GM12872 (cell line): ENCODE measurements at regions not wholly inside any gene's neighbourhood (a gene's known extent, or its start where the extent isn't known, plus 50 kb on each side); places are given as distances from the start of the nearest gene placed in this dataset.
A peak's percentile ranks its signal among the peaks of the same experiment; 100 is the strongest.

Experiments used
- TF ChIP-seq, protein P1 (sequence below): IDR thresholded peaks from 3 replicates; pipeline ENCODE4 v1.5.1; 2011; ENCODE audit warnings: low read depth, mild to moderate bottlenecking, low read length, moderate library complexity; ENCODE audit not compliant: insufficient read depth

DNA sequence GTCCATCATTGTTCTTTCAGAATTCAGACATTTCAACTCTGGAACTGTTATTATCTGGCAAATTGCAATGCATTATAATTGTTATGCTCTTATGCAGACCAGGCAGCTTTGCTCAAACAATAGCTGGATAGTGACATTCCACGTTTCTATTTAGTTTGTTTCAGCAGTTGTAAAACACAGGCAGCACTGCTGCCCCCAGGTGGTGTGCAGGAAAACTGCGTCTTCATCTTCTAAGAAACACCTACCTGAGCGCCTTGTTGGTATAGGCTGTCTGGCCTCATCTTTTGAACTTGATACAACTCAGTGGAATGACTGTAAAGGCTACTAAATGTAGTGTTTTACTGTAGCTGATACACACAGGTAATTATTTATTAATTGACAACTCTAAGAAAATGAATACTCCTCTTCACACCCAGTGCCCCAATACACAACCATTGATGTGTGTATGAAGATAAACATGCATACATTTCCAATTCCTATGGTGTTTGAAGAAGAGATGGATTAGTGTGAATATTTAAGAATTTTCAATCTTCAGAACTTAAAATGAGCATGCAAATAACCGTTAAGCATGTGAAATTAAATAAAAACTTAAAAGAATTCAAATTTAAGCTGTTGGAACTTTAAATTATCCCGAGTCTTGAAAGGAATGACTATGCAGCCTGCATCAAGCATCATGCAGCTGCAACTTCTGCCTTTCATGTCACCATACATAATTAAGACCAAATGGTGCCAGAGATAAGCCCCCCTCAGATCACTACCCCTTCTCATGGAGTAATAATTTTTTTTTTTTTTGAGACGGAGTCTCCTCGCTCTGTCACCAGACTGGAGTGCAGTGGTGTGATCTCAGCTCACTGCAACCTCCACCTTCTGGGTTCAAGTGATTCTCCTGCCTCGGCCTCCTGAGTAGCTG, 85.6 kb downstream of the CD8B2 start:
- TF ChIP-seq, protein P1, sequence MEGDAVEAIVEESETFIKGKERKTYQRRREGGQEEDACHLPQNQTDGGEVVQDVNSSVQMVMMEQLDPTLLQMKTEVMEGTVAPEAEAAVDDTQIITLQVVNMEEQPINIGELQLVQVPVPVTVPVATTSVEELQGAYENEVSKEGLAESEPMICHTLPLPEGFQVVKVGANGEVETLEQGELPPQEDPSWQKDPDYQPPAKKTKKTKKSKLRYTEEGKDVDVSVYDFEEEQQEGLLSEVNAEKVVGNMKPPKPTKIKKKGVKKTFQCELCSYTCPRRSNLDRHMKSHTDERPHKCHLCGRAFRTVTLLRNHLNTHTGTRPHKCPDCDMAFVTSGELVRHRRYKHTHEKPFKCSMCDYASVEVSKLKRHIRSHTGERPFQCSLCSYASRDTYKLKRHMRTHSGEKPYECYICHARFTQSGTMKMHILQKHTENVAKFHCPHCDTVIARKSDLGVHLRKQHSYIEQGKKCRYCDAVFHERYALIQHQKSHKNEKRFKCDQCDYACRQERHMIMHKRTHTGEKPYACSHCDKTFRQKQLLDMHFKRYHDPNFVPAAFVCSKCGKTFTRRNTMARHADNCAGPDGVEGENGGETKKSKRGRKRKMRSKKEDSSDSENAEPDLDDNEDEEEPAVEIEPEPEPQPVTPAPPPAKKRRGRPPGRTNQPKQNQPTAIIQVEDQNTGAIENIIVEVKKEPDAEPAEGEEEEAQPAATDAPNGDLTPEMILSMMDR: peak; percentile 67

DNA sequence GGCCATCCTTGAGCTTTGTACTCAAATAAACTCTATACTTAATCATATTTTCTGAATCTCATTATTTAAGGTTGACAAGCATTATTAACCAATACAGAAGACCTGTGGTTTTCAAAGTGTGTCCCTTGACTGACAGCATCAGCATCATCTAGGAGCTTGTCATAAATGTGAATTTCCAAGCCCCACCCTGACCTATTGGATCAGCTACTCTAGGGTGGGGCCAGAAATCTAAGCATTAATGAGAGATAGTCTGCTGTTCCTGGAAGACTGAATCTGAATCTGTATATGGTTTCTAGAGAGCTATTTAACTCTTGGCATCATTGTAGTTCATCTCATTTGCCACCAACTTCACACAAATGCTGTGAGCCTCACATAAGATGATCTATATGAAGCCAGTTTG, 86.6 kb downstream of the CD8B2 start:
- TF ChIP-seq, protein P1: no peak

DNA sequence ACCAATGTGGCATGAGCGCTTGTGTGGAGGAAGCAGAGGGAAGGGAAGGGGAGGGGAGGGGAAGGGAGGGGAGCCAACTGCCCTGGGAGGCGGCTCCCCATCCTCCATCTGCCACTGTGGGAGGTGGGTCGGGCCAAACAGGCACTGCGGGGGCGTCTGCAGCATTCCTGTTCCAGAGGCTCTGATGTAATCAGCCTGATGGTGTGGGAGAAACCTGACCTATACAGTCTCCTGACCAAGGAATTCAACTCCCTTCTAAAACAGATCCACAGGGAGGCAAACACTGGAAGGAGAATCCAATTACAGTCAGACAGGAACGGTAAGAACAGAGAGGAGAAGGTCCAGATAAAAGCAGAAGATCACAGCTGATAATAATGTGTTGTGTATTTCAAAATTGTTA, 88.8 kb downstream of the CD8B2 start:
- TF ChIP-seq, protein P1: no peak

DNA sequence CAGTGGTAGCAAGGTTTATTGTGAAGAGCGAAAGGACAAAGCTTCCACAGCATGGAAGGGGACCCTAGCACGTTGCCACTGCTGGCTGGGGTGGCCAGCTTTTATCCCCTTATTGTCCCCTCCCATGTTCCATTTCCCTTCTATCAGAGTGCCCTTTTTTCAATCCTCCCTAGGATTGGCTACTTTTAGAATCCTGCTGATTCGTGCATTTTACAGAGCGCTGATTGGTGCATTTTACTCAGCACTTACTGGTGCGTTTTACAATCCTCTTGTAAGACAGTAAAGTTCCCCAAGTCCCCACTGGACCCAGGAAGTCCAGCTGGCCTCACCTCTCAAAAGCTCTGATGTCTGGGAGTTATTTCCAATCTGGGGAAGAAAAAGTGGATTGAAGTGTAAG, 90.1 kb downstream of the CD8B2 start:
- TF ChIP-seq, protein P1: no peak

DNA sequence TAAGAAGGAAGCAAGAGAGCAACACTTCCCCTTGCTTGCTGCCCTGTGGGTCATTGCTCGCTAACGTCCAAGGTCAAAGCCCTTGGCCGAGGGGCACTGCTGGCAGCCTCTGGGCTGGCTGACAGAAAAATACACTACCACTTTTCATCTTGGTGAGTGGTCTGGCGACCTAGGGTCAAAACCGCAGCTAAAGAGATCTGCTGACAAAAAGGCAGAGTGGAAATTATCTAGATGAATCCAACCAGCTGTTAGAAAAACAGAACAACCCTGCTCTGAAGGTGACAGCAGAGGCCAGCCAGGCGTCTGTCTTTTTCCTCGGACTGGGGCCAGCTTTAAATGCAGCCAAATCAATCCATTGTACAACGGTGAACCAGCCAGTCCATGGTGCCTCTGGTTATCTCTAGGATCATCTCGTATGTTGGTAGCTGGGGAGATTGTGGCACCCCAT, 92.6 kb downstream of the CD8B2 start:
- TF ChIP-seq, protein P1: no peak

DNA sequence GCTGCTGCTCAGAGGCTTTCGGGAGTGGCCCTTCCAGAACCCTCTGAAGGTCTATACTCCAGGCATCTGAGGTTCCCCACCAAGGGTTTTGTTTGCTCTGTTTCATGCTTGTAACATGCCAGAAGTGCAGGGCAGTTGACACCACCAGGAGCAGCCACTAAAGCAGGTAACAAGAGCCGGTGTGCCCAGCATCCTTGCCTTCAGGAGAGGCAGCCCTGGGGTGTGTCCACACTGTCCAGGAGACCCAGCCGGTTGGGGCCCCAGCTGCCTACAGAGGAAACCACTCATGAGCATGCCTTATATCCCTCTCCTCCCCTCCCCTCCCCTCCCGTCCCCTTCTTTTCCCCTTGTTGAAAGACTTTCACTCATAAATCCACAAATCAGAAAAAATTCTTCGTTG, 93.1 kb downstream of the CD8B2 start:
- TF ChIP-seq, protein P1: no peak

DNA sequence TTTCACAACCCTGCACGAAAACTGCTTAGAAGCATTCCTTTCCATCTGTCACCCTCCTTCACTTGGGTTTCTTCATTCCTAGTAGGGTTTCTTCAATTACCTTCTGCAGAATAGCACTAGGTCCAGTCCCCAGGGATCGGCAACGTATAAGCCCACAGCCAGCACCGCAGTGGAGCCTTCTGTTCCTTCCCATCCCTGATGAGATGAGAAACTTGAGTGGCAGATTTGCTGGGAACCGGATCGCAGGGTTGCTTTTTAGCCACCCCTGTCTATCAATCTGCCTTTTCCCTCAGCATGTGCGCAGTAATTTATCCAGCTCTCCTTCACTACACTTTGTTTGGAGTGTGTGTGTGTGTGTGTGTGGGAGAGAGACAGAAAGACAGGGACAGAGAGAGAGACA, 94.2 kb downstream of the CD8B2 start:
- TF ChIP-seq, protein P1: no peak
